Thoracic aorta (tissue), 2 donors: ENCODE measurements at regions not wholly inside any gene's neighbourhood (a gene's known extent, or its start where the extent isn't known, plus 50 kb on each side); places are given as distances from the start of the nearest gene placed in this dataset.

Experiments used
- ATAC-seq: fragments of 150-250 bp; one replicate; pipeline ENCODE4 v1.8.0; 2017; ENCODE audit warnings: low read depth; ENCODE audit not compliant: insufficient number of reproducible peaks, low FRiP score
- DNase-seq: peaks from one replicate; pipeline ENCODE4 v3.0.0-alpha.2; 2020; ENCODE audit warnings: low spot score
- H3K27ac ChIP-seq, 2 donors: fragments of 200-600 bp; sonication (generic); 1 replicate in 1 of 2; 2 replicates in 1 of 2; pipeline ENCODE4 v1.5.1; 2016; ENCODE audit warnings: mild to moderate bottlenecking in 2 of 2, moderate library complexity in 2 of 2
- H3K27me3 ChIP-seq: fragments of 200-600 bp; sonication (generic); replicated peaks from 2 replicates; pipeline ENCODE4 v1.6.0; 2016; ENCODE audit warnings: mild to moderate bottlenecking; ENCODE audit not compliant: insufficient read depth
- H3K36me3 ChIP-seq: fragments of 200-600 bp; sonication (generic); one replicate; pipeline ENCODE4 v1.5.1; 2016
- H3K4me1 ChIP-seq, 2 donors: fragments of 200-600 bp; sonication (generic); 1 replicate in 1 of 2; 2 replicates in 1 of 2; pipeline versions ENCODE4 v1.5.1 to v1.6.0; 2016; ENCODE audit warnings: low read depth in 2 of 2, mild to moderate bottlenecking in 1 of 2; ENCODE audit not compliant: control insufficient read depth in 1 of 2
- H3K4me3 ChIP-seq: fragments of 200-600 bp; sonication (generic); 2 replicates; pipeline ENCODE4 v1.5.1; 2016; ENCODE audit warnings: mild to moderate bottlenecking
- H3K9me3 ChIP-seq: fragments of 200-600 bp; sonication (generic); 2 replicates; pipeline ENCODE4 v1.5.1; 2016
- TF ChIP-seq, protein P1 (sequence below): fragments of 200-600 bp; sonication (generic); IDR thresholded peaks from one replicate; pipeline ENCODE4 v1.5.1; 2019; ENCODE audit warnings: antibody characterized with exemption

DNA sequence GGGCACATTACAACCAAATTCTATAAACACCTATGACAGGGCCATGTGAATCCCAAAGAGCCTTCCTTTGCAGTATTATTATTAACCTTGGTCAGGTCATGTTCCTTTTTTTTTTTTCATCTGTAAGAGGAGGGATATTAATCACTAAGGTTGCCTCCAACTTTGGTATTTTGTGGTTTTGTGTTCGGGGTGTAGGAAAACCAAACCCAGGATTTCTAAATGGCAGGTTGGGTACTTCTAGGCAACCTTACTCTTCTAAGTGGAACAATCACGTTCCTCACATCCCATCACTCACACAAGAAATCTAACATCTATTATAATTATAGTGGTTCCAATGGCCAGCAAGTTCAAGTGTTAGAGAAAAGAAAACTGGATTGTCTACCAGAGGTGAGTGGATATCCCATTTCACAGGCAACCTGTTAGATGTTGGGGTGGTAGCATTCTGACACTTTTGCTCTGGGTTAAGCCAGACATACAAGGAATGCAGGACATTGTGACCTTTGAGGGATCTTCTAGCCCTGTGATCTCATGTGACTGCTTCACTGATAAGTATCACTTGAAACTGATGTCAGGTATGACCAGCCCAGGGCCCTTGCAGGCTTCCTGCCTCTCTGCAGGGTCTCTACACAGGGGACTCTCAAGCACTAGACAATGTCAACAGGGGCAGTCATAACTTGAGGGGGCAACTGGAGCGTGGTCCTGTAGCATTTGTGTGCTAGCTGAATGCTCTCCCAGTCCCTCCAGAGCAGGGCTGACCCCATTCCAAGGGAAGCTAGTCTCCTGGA, 126.2 kb upstream of the VLDLR start:
- H3K4me3 ChIP-seq: no peak overlapping the region
- TF ChIP-seq, protein P1, sequence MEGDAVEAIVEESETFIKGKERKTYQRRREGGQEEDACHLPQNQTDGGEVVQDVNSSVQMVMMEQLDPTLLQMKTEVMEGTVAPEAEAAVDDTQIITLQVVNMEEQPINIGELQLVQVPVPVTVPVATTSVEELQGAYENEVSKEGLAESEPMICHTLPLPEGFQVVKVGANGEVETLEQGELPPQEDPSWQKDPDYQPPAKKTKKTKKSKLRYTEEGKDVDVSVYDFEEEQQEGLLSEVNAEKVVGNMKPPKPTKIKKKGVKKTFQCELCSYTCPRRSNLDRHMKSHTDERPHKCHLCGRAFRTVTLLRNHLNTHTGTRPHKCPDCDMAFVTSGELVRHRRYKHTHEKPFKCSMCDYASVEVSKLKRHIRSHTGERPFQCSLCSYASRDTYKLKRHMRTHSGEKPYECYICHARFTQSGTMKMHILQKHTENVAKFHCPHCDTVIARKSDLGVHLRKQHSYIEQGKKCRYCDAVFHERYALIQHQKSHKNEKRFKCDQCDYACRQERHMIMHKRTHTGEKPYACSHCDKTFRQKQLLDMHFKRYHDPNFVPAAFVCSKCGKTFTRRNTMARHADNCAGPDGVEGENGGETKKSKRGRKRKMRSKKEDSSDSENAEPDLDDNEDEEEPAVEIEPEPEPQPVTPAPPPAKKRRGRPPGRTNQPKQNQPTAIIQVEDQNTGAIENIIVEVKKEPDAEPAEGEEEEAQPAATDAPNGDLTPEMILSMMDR: no peak
- ATAC-seq (no peak), DNase-seq (no peak)
- H3K9me3 ChIP-seq: no peaks in the 10 kb centered on the region
- no peaks in the 10 kb centered on the region for H3K36me3 ChIP-seq
- no peaks in the 10 kb centered on the region for H3K4me1 ChIP-seq
- no peak overlapping the region for H3K27ac ChIP-seq
- H3K27me3 ChIP-seq: no peaks in the 10 kb centered on the region

DNA sequence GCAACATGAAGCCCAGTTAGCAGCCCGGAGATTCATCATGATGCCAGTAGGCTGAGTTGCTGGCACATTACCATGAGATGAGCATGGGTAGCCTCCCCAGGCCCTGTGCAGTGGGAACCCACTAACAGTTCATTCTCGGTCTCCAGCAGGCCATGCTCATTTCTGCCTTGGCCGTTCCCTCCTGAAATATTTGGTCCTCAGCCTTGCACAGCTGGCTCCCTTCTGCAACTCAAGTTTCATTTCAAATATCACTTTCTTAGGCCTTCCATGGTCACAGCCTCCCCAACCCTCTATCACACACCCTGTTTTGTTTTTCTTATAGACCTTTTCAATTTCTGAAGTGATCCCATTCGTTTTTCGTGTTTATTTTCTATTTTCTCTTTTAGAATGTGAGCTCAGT, 125.4 kb upstream of the VLDLR start:
- Histone ChIP-seq H3K4me1 (no peaks in the 10 kb centered on the region), H3K27me3 (no peaks in the 10 kb centered on the region), H3K27ac (no peak overlapping the region), H3K4me3 (no peak overlapping the region), H3K9me3 (no peaks in the 10 kb centered on the region), H3K36me3 (no peaks in the 10 kb centered on the region)
- DNase-seq (no peak), ATAC-seq (no peak)
- TF ChIP-seq, protein P1: no peak

DNA sequence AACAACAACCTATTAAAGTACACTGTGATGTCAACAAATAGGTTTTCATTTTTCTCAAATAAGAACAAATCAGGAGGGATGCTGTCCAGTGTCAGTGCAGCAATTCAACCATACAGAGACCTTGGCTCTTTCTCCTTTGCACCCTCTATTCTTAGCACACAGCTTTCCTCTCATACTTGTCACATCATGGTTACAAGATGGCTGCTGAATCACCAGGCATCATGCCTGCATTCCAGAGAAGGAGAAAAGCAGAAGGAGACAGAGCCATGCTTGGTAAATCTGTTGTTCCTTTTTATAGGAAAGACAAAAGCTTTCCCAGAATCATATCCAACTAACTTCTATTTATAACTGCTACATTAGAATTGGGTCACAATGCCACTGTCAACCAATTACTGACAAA, 124.7 kb upstream of the VLDLR start:
- no peaks in the 10 kb centered on the region for H3K36me3 ChIP-seq
- no peak overlapping the region for H3K27ac ChIP-seq
- no peaks in the 10 kb centered on the region for H3K4me1 ChIP-seq
- TF ChIP-seq, protein P1: no peak
- H3K9me3 ChIP-seq: no peaks in the 10 kb centered on the region
- no peak overlapping the region for H3K4me3 ChIP-seq
- no peak for ATAC-seq
- H3K27me3 ChIP-seq: no peaks in the 10 kb centered on the region
- no peak for DNase-seq

DNA sequence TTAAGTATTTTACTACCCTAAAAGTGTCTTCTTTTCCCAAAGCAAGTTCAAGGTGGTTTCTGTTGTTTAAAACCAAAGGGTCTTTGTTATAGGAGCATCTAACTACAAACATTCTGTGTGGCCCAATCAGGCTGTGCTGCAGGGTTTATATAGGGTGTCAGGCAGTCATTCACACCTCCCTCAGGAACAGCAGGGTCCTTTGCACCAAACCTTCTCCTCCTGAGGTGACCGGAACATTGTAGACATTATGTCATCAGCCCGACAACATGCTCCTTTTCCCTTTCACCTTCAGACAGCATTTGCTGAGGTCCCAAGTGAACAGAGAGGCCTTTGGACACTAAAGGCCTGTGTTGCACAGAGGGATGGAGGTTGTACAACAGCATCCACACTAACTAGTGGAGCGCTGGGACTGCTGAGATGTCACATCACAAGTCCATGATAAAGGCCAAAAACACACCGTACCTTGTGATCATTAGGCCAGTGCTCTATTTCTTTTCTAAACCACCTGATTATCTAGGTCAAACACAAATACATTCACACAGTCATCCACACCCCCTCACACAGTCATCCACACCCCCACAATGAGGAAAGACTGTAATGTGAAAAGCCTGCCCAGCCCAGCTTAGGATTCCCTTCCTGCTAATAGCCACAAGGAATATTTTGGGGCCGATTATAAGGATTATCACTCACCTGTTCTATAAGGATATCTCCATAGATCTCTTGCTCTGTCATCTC, 123.8 kb upstream of the VLDLR start:
- Histone ChIP-seq H3K4me1 (no peaks in the 10 kb centered on the region), H3K27ac (no peak overlapping the region), H3K4me3 (no peak overlapping the region), H3K36me3 (no peaks in the 10 kb centered on the region), H3K9me3 (no peaks in the 10 kb centered on the region), H3K27me3 (no peaks in the 10 kb centered on the region)
- TF ChIP-seq, protein P1: no peak
- ATAC-seq (no peak), DNase-seq (no peak)

DNA sequence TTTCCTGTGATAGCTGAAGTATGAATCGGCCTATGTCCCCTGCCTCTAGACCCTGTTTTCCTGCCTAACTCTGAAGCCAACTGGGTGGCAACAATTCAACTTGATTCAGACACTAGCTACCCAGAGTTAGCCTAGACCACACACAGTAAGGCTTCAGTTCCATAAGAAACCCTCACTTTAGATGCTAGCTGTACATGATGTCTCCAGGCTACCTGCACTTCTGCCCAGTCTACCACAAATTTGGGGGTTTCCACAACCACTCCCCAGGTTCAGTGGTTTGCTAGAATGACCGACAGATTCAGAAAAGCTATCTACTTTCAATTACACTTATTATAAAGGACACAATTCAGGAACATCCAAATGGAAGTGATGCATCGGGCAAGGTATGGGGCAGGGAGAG, 119.4 kb upstream of the VLDLR start:
- ATAC-seq (no peak), DNase-seq (no peak)
- H3K9me3 ChIP-seq: no peaks in the 10 kb centered on the region
- no peaks in the 10 kb centered on the region for H3K36me3 ChIP-seq
- no peaks in the 10 kb centered on the region for H3K27me3 ChIP-seq
- no peaks in the 10 kb centered on the region for H3K4me1 ChIP-seq
- TF ChIP-seq, protein P1: no peak
- H3K4me3 ChIP-seq: no peak overlapping the region
- H3K27ac ChIP-seq: no peak overlapping the region
